DOHH2 (cell line): ENCODE measurements at regions not wholly inside any gene's neighbourhood (a gene's known extent, or its start where the extent isn't known, plus 50 kb on each side); places are given as distances from the start of the nearest gene placed in this dataset.
"Not testable (repeated sequence)": the region's sequence is repeated elsewhere in the genome, so short reads cannot be mapped to it uniquely, and the experiment has no call there.

Source experiments
- CTCF ChIP-seq: fragments of 200-600 bp; sonication (generic); IDR thresholded peaks from one replicate; pipeline ENCODE4 v1.5.1; 2014; ENCODE audit warnings: antibody characterized with exemption, mild to moderate bottlenecking, low read depth, low read length; ENCODE audit not compliant: poor library complexity, severe bottlenecking
- EZH2phosphoT487 ChIP-seq: fragments of 200-600 bp; sonication (generic); IDR thresholded peaks from 2 replicates; pipeline ENCODE4 v1.6.1; 2017; ENCODE audit warnings: borderline replicate concordance, mild to moderate bottlenecking, antibody characterized with exemption, low read length, moderate library complexity, mixed read lengths

DNA sequence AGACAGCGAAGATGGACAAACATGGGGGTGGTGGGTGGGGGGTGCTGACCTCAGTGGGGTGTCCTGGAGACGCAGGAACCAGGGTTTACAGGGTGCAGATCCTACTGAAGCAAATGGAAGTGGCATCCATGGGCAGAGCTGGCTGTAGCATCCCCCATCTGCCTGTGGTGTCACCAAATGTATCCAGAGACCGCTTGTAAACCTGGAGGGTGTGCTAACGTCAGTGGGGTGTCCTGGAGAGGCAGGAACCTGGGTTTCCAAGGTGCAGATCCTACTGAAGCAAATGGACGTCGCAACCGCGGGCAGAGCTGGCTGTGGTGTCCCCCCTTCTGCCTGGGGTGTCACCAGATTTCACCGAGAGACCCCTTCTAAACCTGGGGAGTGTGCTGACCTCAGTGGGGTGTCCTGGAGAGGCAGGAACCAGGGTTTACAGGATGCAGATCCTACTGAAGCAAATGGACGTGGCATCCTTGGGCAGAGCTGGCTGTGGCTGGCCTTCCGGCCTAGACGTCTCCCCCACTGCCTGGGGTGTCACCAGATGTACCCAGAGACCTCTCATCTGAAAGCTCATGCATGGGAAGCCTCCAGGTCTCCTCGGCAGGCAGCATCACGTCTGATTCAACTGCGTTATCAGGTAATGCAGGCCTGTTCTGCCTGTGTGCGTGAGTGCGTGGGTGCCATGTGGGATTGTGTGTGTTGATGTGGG is 202.4 kb downstream of the GOLGA6L6 start:
- TF ChIP-seq CTCF, EZH2phosphoT487: not testable (repeated sequence)
